Ishikawa (cell line): ENCODE measurements at regions not wholly inside any gene's neighbourhood (a gene's known extent, or its start where the extent isn't known, plus 50 kb on each side); places are given as distances from the start of the nearest gene placed in this dataset.

ENCODE experiments used
- CEBPB ChIP-seq: IDR thresholded peaks from 2 replicates; pipeline ENCODE4 v1.6.1; 2012
- CREB1 ChIP-seq: IDR thresholded peaks from 2 replicates; pipeline ENCODE4 v1.6.1; 2012; ENCODE audit warnings: low read depth
- EGR1 ChIP-seq: IDR thresholded peaks from 2 replicates; pipeline ENCODE4 v1.6.1; 2012
- EP300 ChIP-seq: IDR thresholded peaks from 2 replicates; pipeline ENCODE4 v1.6.1; 2012; ENCODE audit warnings: borderline replicate concordance
- FOXM1 ChIP-seq: IDR thresholded peaks from 2 replicates; pipeline ENCODE4 v1.6.1; 2012; ENCODE audit warnings: low read depth, borderline replicate concordance
- MAX ChIP-seq: IDR thresholded peaks from 2 replicates; pipeline ENCODE4 v1.6.1; 2012
- NFIC ChIP-seq: IDR thresholded peaks from 2 replicates; pipeline ENCODE4 v1.6.1; 2012
- RAD21 ChIP-seq: IDR thresholded peaks from 2 replicates; pipeline ENCODE4 v1.6.1; 2012; ENCODE audit warnings: low read depth
- TAF1 ChIP-seq: IDR thresholded peaks from 2 replicates; pipeline ENCODE4 v1.6.1; 2012; ENCODE audit warnings: low read depth, mild to moderate bottlenecking
- TCF12 ChIP-seq: IDR thresholded peaks from 2 replicates; pipeline ENCODE4 v1.6.1; 2012; ENCODE audit warnings: low read depth
- TEAD4 ChIP-seq: IDR thresholded peaks from 2 replicates; pipeline ENCODE4 v1.6.1; 2012
- YY1 ChIP-seq: IDR thresholded peaks from 2 replicates; pipeline ENCODE4 v1.6.1; 2012; ENCODE audit warnings: low read depth
- ZBTB7A ChIP-seq: IDR thresholded peaks from 2 replicates; pipeline ENCODE4 v1.6.1; 2012; ENCODE audit warnings: low read depth
- TF ChIP-seq, protein P1 (sequence below): IDR thresholded peaks from 2 replicates; pipeline ENCODE4 v1.6.1; 2012; ENCODE audit warnings: low read depth, mild to moderate bottlenecking
- TF ChIP-seq, protein P2 (sequence below): IDR thresholded peaks from 2 replicates; pipeline ENCODE4 v1.6.1; 2012

- TF ChIP-seq MAX (no peak), EGR1 (no peak), CREB1 (no peak)
- TF ChIP-seq, protein P1, sequence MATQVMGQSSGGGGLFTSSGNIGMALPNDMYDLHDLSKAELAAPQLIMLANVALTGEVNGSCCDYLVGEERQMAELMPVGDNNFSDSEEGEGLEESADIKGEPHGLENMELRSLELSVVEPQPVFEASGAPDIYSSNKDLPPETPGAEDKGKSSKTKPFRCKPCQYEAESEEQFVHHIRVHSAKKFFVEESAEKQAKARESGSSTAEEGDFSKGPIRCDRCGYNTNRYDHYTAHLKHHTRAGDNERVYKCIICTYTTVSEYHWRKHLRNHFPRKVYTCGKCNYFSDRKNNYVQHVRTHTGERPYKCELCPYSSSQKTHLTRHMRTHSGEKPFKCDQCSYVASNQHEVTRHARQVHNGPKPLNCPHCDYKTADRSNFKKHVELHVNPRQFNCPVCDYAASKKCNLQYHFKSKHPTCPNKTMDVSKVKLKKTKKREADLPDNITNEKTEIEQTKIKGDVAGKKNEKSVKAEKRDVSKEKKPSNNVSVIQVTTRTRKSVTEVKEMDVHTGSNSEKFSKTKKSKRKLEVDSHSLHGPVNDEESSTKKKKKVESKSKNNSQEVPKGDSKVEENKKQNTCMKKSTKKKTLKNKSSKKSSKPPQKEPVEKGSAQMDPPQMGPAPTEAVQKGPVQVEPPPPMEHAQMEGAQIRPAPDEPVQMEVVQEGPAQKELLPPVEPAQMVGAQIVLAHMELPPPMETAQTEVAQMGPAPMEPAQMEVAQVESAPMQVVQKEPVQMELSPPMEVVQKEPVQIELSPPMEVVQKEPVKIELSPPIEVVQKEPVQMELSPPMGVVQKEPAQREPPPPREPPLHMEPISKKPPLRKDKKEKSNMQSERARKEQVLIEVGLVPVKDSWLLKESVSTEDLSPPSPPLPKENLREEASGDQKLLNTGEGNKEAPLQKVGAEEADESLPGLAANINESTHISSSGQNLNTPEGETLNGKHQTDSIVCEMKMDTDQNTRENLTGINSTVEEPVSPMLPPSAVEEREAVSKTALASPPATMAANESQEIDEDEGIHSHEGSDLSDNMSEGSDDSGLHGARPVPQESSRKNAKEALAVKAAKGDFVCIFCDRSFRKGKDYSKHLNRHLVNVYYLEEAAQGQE, result no peak
These were observed 154.9 kb downstream of the KIF26A start for GRCh38 chr14:104293231-104293841.

DNA sequence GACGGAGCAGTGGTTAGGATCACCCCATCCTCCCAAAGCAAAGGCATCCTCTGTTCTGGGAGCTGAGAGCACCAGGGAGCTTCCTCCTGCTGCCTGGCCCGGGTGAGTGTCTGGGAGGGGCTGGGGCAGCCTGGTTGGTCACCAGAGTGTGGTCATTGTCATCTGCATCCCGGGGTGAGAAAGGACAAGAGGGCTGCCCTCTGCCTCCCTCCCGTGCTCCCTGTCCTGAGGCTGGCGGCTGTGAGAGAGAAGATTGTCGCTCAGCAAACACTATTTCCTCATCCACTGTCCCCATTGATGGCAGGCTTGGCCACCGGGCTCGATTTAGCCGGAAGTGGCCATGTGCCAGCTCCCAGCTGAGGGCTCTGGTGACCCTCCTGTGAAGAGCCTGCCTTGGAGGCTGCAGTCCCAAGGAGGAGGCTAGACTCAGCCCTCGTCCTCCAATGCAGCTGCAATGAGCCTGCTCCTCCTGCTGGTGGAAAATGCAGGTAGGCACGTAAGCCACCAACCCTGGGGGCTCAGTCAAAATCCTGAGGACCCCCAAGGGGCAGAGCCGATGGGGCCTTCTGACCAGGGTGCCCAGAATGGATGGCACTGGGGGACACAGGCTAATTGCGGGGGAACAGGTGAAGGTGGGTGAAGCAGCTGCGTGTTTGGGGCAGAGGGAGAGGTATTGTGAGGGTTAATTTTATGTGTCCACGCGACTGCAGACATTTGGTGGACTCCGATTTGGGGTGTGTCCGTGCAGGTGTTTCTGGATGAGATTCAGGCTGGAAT lies 155.7 kb downstream of the KIF26A start:
- peak; percentile 39 for TF ChIP-seq RAD21
- TF ChIP-seq NFIC, result no peak
- no peak for TF ChIP-seq CREB1
- no peak for TF ChIP-seq EP300
- TF ChIP-seq ZBTB7A, result no peak
- TF ChIP-seq TAF1, result no peak

- TF ChIP-seq EGR1, result no peak
- TF ChIP-seq, protein P2, sequence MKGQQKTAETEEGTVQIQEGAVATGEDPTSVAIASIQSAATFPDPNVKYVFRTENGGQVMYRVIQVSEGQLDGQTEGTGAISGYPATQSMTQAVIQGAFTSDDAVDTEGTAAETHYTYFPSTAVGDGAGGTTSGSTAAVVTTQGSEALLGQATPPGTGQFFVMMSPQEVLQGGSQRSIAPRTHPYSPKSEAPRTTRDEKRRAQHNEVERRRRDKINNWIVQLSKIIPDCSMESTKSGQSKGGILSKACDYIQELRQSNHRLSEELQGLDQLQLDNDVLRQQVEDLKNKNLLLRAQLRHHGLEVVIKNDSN, result no peak
- TF ChIP-seq CEBPB, result no peak
- no peak for TF ChIP-seq NFIC
- no peak for TF ChIP-seq TCF12
- no peak for TF ChIP-seq TAF1
- TF ChIP-seq, protein P1, result no peak
- TF ChIP-seq YY1, result no peak
- TF ChIP-seq CREB1, result no peak
- TF ChIP-seq TEAD4, result no peak
These were observed 156.2 kb downstream of the KIF26A start for GRCh38 chr14:104294628-104294982.

- TF ChIP-seq, protein P1, result no peak
- no peak for TF ChIP-seq NFIC
- no peak for TF ChIP-seq EGR1
- TF ChIP-seq ZBTB7A, result no peak
- TF ChIP-seq TEAD4, result no peak
- TF ChIP-seq TAF1, result no peak
- TF ChIP-seq EP300, result no peak
- TF ChIP-seq MAX, result no peak
- TF ChIP-seq RAD21, result no peak
- TF ChIP-seq, protein P2, result no peak
- TF ChIP-seq CREB1, result no peak
- TF ChIP-seq TCF12, result no peak
- TF ChIP-seq FOXM1, result no peak
- no peak for TF ChIP-seq CEBPB
- no peak for TF ChIP-seq YY1
These were observed 156.7 kb downstream of the KIF26A start for GRCh38 chr14:104294983-104295680.
